ENCODE measurements at regions not wholly inside any gene's neighbourhood (a gene's known extent, or its start where the extent isn't known, plus 50 kb on each side); places are given as distances from the start of the nearest gene placed in this dataset.
A peak's percentile ranks its signal among the peaks of the same experiment; 100 is the strongest.

GRCh38 chr21:35692311-35692710, 368.0 kb downstream of the SETD4 start:
- Histone ChIP-seq H4K20me1 (replicated peaks; ENCODE audit: control insufficient read depth, extremely low read depth, insufficient read depth, low read length) (no peaks in the 10 kb centered on the region), H3K4me3 (replicated peaks in 1 of 3; ENCODE audit: insufficient read depth in 1 of 3, low read depth in 1 of 3, low read length in 3 of 3) (no peak overlapping the region), H3K4me2 (ENCODE audit: insufficient read depth, low read length) (no peak overlapping the region), H3K36me3 (ENCODE audit: control insufficient read depth in 2 of 2, extremely low read depth in 1 of 2, insufficient read depth in 2 of 2, low read length in 2 of 2) (no peaks in the 10 kb centered on the region), H2AFZ (ENCODE audit: low read depth, low read length) (no peak overlapping the region), H3K9ac (replicated peaks; ENCODE audit: extremely low read depth, insufficient read depth, low read length) (no peak overlapping the region), H3K9me3 (replicated peaks; ENCODE audit: control insufficient read depth, insufficient read depth, low read length) (no peaks in the 10 kb centered on the region), H3K79me2 (ENCODE audit: control insufficient read depth, insufficient read depth, low read length) (no peaks in the 10 kb centered on the region), H3K9me1 (replicated peaks; ENCODE audit: control insufficient read depth, extremely low read depth, insufficient read depth, low read length) (no peaks in the 10 kb centered on the region), H3K27me3 (ENCODE audit: control insufficient read depth in 2 of 2, insufficient read depth in 2 of 2, low read length in 2 of 2) (peaks cover 27 to 42% of the 10 kb centered on the region in 2 experiments), H3K27ac (ENCODE audit: insufficient read depth, low read depth, low read length) (no peak overlapping the region), H3K4me1 (ENCODE audit: control insufficient read depth, extremely low read depth, insufficient read depth, low read length) (no peaks in the 10 kb centered on the region)
- dilution Hi-C loops (cut with MboI; ENCODE audit: extremely low pct_ligation_motif_present, low sequenced_read_pairs): no loop called here
- TF ChIP-seq MAX (IDR thresholded peaks at IDR 0.05; ENCODE audit: insufficient read depth, insufficient read length) (no peak), JUN (IDR thresholded peaks at IDR 0.05; ENCODE audit: borderline replicate concordance, insufficient read depth, insufficient read length, low read depth) (no peak), GATA2 (IDR thresholded peaks at IDR 0.05; ENCODE audit: insufficient read depth, insufficient read length, low read depth, low read length) (no peak), FOS (IDR thresholded peaks at IDR 0.05; ENCODE audit: borderline replicate concordance, insufficient read depth, low read length) (no peak), MYC (IDR thresholded peaks at IDR 0.05; ENCODE audit: low read depth, low read length) (no peak), CTCF (IDR thresholded peaks at IDR 0.05; ENCODE audit: extremely low read depth in 1 of 2, insufficient read depth in 1 of 2, low read depth in 1 of 2, low read length in 2 of 2) (no peak), POLR2A (IDR thresholded peaks at IDR 0.05; ENCODE audit: low read depth, low read length) (no peak), POLR2AphosphoS5 (IDR thresholded peaks at IDR 0.05; ENCODE audit: insufficient read depth, low read depth, low read length) (no peak), EZH2 (IDR thresholded peaks at IDR 0.05; ENCODE audit: borderline replicate concordance, low read depth, low read length, severe bottlenecking) (no peak)
- no TSS peak for BruUV-seq (replicated peaks)
- DNase-seq (ENCODE audit: low read depth, low spot score) (peak; percentile 10), FAIRE-seq (no peak)
- POLR2A ChIA-PET: no interaction called here
- intact Hi-C loops (cut with micrococcal nuclease): no loop called here
- CTCF ChIA-PET: interaction anchor here (0.9 kb wide), 1 partner anchor 947 kb away, joined by 3 read pairs; no protein-coding TSS in a partner anchor

Measured in endothelial cell of umbilical vein (primary cell).